ENCODE measurements at regions not wholly inside any gene's neighbourhood (a gene's known extent, or its start where the extent isn't known, plus 50 kb on each side); places are given as distances from the start of the nearest gene placed in this dataset.

GRCh38 chr1:222241410-222241809 lies 306.5 kb downstream of the HHIPL2 start:
- Histone ChIP-seq H3K4me1 (ENCODE audit: insufficient read depth, low read length) (peaks cover 7% of the 10 kb centered on the region; the same call in 1 of the 2 replicates), H4K8ac (replicated peaks; ENCODE audit: insufficient read length, low read depth, low read length) (no peak overlapping the region), H3K27ac (ENCODE audit: insufficient read length, low read depth, low read length) (no peak overlapping the region), H2BK12ac (ENCODE audit: insufficient read length, low read depth, low read length) (no peak overlapping the region), H3T11ph (ENCODE audit: low read length) (no peak overlapping the region), H3K79me1 (ENCODE audit: insufficient read depth, low read depth, low read length, poor library complexity, severe bottlenecking) (no peaks in the 10 kb centered on the region), H4K91ac (ENCODE audit: insufficient read length, low read depth, low read length) (no peak overlapping the region), H4K5ac (ENCODE audit: insufficient read length, low read depth, low read length) (no peak overlapping the region), H2AFZ (ENCODE audit: low read length) (no peak overlapping the region), H3K23ac (ENCODE audit: insufficient read length, low read depth, low read length) (no peak overlapping the region), H3K4ac (ENCODE audit: low read depth, low read length) (no peak overlapping the region), H3K18ac (ENCODE audit: insufficient read length, low read depth, low read length) (no peak overlapping the region), H2AK5ac (ENCODE audit: insufficient read length, low read length) (no peak overlapping the region), H2BK5ac (ENCODE audit: insufficient read length, low read length) (no peak overlapping the region), H3K23me2 (ENCODE audit: insufficient read length, low read depth, low read length, poor library complexity, severe bottlenecking) (no peaks in the 10 kb centered on the region), H3K27me3 (ENCODE audit: insufficient read depth, low read length) (no peaks in the 10 kb centered on the region), H3K4me2 (ENCODE audit: insufficient read depth, insufficient read length, low read length) (no peak overlapping the region), H2BK20ac (ENCODE audit: low read depth, low read length, poor library complexity, severe bottlenecking) (no peak overlapping the region), H3K9me3 (ENCODE audit: control insufficient read depth, low read depth, low read length) (no peaks in the 10 kb centered on the region), H4K20me1 (ENCODE audit: control insufficient read depth, insufficient read depth, insufficient read length) (no peaks in the 10 kb centered on the region), H2BK120ac (ENCODE audit: low read depth, low read length, poor library complexity, severe bottlenecking) (no peak overlapping the region), H3K14ac (ENCODE audit: insufficient read depth, low read length) (no peak overlapping the region), H3K56ac (ENCODE audit: insufficient read length, low read depth, low read length) (no peak overlapping the region), H2BK15ac (ENCODE audit: low read depth, low read length) (no peak overlapping the region), H3K79me2 (ENCODE audit: insufficient read depth, low read length) (no peaks in the 10 kb centered on the region), H3K9ac (ENCODE audit: extremely low read depth, insufficient read length, low read length) (no peak overlapping the region)
- H3K27ac Mint-ChIP-seq, result no peak overlapping the region
- no peaks in the 10 kb centered on the region for H3K9me3 Mint-ChIP-seq
- H3K36me3 Mint-ChIP-seq (ENCODE audit: insufficient read depth in 1 of 3, low read depth in 3 of 3), result no peaks in the 10 kb centered on the region
- no peaks in the 10 kb centered on the region for H3K27me3 Mint-ChIP-seq (ENCODE audit: low read depth)
- peaks cover 26 to 41% of the 10 kb centered on the region in 2 experiments for H3K4me1 Mint-ChIP-seq
- no CpG with 5 or more reads among the region's 5 CpGs for WGBS (ENCODE audit: extremely low coverage, insufficient read length, low lambda C conversion rate)
- DNase-seq, result no peak
- H3K4me3 Mint-ChIP-seq, result no peak overlapping the region
- no peak for TF ChIP-seq CTCF (conservative IDR thresholded peaks at IDR 0.05)
